PC-3 (cell line): ENCODE measurements at regions not wholly inside any gene's neighbourhood (a gene's known extent, or its start where the extent isn't known, plus 50 kb on each side); places are given as distances from the start of the nearest gene placed in this dataset.

Experiments
- ATAC-seq: fragments of 200-7000 bp; cut with Tn5 transposase; 2 replicates; pipeline ENCODE4 v1.9.1; 2020; ENCODE audit warnings: mild to moderate bottlenecking, moderate library complexity
- BruUV-seq: library from RNA; stranded (reverse); fragments of 400-500 nt; replicated peaks from 2 replicates; lab custom pipeline; 2021; lab: Mats Ljungman, UMichigan
- CTCF ChIA-PET: fragments of 300-600 bp; sonication (Branson Sonifier 250); formaldehyde crosslinking; loops from one replicate; lab custom pipeline; 2022; ENCODE audit warnings: antibody characterized with exemption; lab: Charles Lee
- POLR2A ChIA-PET: fragments of 300-600 bp; sonication (Branson Sonifier 250); formaldehyde crosslinking; loops from one replicate; lab custom pipeline; 2022; ENCODE audit warnings: antibody characterized with exemption; ENCODE audit not compliant: unreplicated experiment; lab: Charles Lee
- DNase-seq: peaks from one replicate; pipeline ENCODE4 v3.0.0-alpha.2; 2015
- H2AFZ ChIP-seq: fragments of 300-600 bp; sonication (generic); 2 replicates; pipeline ENCODE4 v1.6.0; 2016; ENCODE audit warnings: antibody characterized with exemption, low read length
- H3F3A ChIP-seq: fragments of 300-600 bp; sonication (generic); one replicate; pipeline ENCODE4 v1.6.0; 2017; ENCODE audit warnings: antibody characterized with exemption, low read length, control low read depth, mild to moderate bottlenecking; ENCODE audit not compliant: unreplicated experiment
- H3K27ac ChIP-seq: fragments of 300-600 bp; sonication (generic); 2 replicates; pipeline ENCODE4 v1.5.1; 2016; ENCODE audit warnings: mild to moderate bottlenecking, low read length
- H3K27me3 ChIP-seq: fragments of 300-600 bp; sonication (generic); 2 replicates; pipeline ENCODE4 v1.6.1; 2016; ENCODE audit warnings: low read length, mixed read lengths
- H3K36me3 ChIP-seq: fragments of 300-600 bp; sonication (generic); 2 replicates; pipeline ENCODE4 v1.6.1; 2016; ENCODE audit warnings: low read depth, mixed run types, low read length, mixed read lengths
- H3K4me1 ChIP-seq: fragments of 300-600 bp; sonication (generic); 2 replicates; pipeline ENCODE4 v1.5.1; 2016; ENCODE audit warnings: low read length; ENCODE audit not compliant: insufficient read depth
- H3K4me2 ChIP-seq: fragments of 300-600 bp; sonication (generic); 2 replicates; pipeline ENCODE4 v1.6.0; 2016; ENCODE audit warnings: low read length
- H3K4me3 ChIP-seq: fragments of 300-600 bp; sonication (generic); 2 replicates; pipeline ENCODE4 v1.5.1; 2016; ENCODE audit warnings: mild to moderate bottlenecking, low read length, mixed read lengths
- H3K79me2 ChIP-seq: fragments of 300-600 bp; sonication (generic); 2 replicates; pipeline ENCODE4 v1.6.1; 2017; ENCODE audit warnings: low read length, mixed read lengths
- H3K9ac ChIP-seq: fragments of 300-600 bp; sonication (generic); 2 replicates; pipeline ENCODE4 v1.6.0; 2016; ENCODE audit warnings: mild to moderate bottlenecking, low read length
- H3K9me2 ChIP-seq: fragments of 300-600 bp; sonication (generic); replicated peaks from 2 replicates; pipeline ENCODE4 v1.6.1; 2016; ENCODE audit warnings: mixed run types, low read length, mixed read lengths
- H3K9me3 ChIP-seq: fragments of 300-600 bp; sonication (generic); 2 replicates; pipeline ENCODE4 v1.6.1; 2016; ENCODE audit warnings: low read length, mixed read lengths
- H4K20me1 ChIP-seq: fragments of 300-600 bp; sonication (generic); 2 replicates; pipeline ENCODE4 v1.6.1; 2016; ENCODE audit warnings: low read length, mixed read lengths
- CTCF ChIP-seq: fragments of 300-600 bp; sonication (generic); conservative IDR thresholded peaks from 2 replicates; pipeline ENCODE4 v1.5.1; 2017; ENCODE audit warnings: antibody characterized with exemption, low read depth, mild to moderate bottlenecking, low read length
- EZH2 ChIP-seq: fragments of 300-600 bp; sonication (generic); IDR thresholded peaks from one replicate; pipeline ENCODE4 v1.6.1; 2017; ENCODE audit warnings: antibody characterized with exemption, mild to moderate bottlenecking, low read length; ENCODE audit not compliant: unreplicated experiment
- EZH2phosphoT487 ChIP-seq: fragments of 300-600 bp; sonication (generic); IDR thresholded peaks from 2 replicates; pipeline ENCODE4 v1.6.1; 2018; ENCODE audit warnings: mild to moderate bottlenecking, antibody characterized with exemption, low read length, borderline replicate concordance
- intact Hi-C: fragments of 100-400 bp; cut with micrococcal nuclease; formaldehyde crosslinking; loops from 2 replicates; pipeline ENCODE4 v1.9.0; 2023

GRCh38 chr2:217367464-217367863 is 507.6 kb upstream of the TNP1 start:
- H3K4me2 ChIP-seq: peak overlapping the region; percentile 51
- H3K4me1 ChIP-seq: peaks cover 62% of the 10 kb centered on the region
- CTCF ChIA-PET: no interaction called here
- H3K4me3 ChIP-seq: no peak overlapping the region
- H3K27ac ChIP-seq: peak overlapping the region; percentile 94
- DNase-seq (peak; percentile 90), ATAC-seq (peak; percentile 79)
- H3K9ac ChIP-seq: peak overlapping the region; percentile 52
- TF ChIP-seq EZH2phosphoT487: no peak
- TF ChIP-seq EZH2: no peak
- TF ChIP-seq CTCF: no peak
- BruUV-seq: no TSS peak
- intact Hi-C loops: loop anchor here (2.0 to 10.0 kb wide), 7 partner anchors 85 to 670 kb away; partner anchors contain the start of gene IGFBP5
- POLR2A ChIA-PET: interaction anchor here (0.5 to 0.6 kb wide), 2 partner anchors 90 to 136 kb away, joined by 4 to 6 read pairs; no protein-coding TSS in a partner anchor
- H3K27me3 ChIP-seq: no peaks in the 10 kb centered on the region
- H4K20me1 ChIP-seq: no peaks in the 10 kb centered on the region
- H3K79me2 ChIP-seq: no peaks in the 10 kb centered on the region
- no peaks in the 10 kb centered on the region for H3K9me2 ChIP-seq
- peaks cover 10% of the 10 kb centered on the region for H3F3A ChIP-seq
- peak overlapping the region; percentile 60 for H2AFZ ChIP-seq
- H3K9me3 ChIP-seq: no peaks in the 10 kb centered on the region
- H3K36me3 ChIP-seq: no peaks in the 10 kb centered on the region

GRCh38 chr2:217366966-217367365 is 507.1 kb upstream of the TNP1 start:
- intact Hi-C loops: loop anchor here (2.0 to 10.0 kb wide), 7 partner anchors 84 to 670 kb away; partner anchors contain the start of gene IGFBP5
- Histone ChIP-seq H3K79me2 (no peaks in the 10 kb centered on the region), H3K9ac (peak overlapping the region; percentile 52), H3K27ac (peak overlapping the region; percentile 94), H3K9me2 (no peaks in the 10 kb centered on the region), H3K4me3 (no peak overlapping the region), H2AFZ (peak overlapping the region; percentile 60), H3K9me3 (no peaks in the 10 kb centered on the region), H3K4me2 (peak overlapping the region; percentile 51), H3K4me1 (peaks cover 62% of the 10 kb centered on the region), H3K27me3 (no peaks in the 10 kb centered on the region), H4K20me1 (no peaks in the 10 kb centered on the region), H3K36me3 (no peaks in the 10 kb centered on the region), H3F3A (peaks cover 10% of the 10 kb centered on the region)
- CTCF ChIA-PET: no interaction called here
- peak; percentile 84 for DNase-seq
- POLR2A ChIA-PET: no interaction called here
- BruUV-seq: TSS peak; percentile 80
- ATAC-seq: peak; percentile 35
- no peak for TF ChIP-seq EZH2
- TF ChIP-seq EZH2phosphoT487: no peak
- no peak for TF ChIP-seq CTCF

- Histone ChIP-seq H3K9ac (peak overlapping the region; percentile 52; the same call in 1 of the 2 replicates), H3K4me3 (no peak overlapping the region), H3K9me2 (no peaks in the 10 kb centered on the region), H3K4me1 (peaks cover 62% of the 10 kb centered on the region), H3K9me3 (no peaks in the 10 kb centered on the region), H4K20me1 (no peaks in the 10 kb centered on the region), H3K27me3 (no peaks in the 10 kb centered on the region), H3K4me2 (peak overlapping the region; percentile 51), H3F3A (peaks cover 10% of the 10 kb centered on the region), H3K36me3 (no peaks in the 10 kb centered on the region), H3K79me2 (no peaks in the 10 kb centered on the region), H3K27ac (peak overlapping the region; percentile 94), H2AFZ (0 out of 2 replicates have a peak overlapping the region, but pooled peaks have one; percentile 2)
- intact Hi-C loops: loop anchor here (2.0 to 10.0 kb wide), 7 partner anchors 84 to 669 kb away; partner anchors contain the start of gene IGFBP5
- CTCF ChIA-PET: no interaction called here
- TF ChIP-seq EZH2phosphoT487: no peak
- no peak for TF ChIP-seq EZH2
- no peak for TF ChIP-seq CTCF
- BruUV-seq: no TSS peak
- no peak for DNase-seq
- ATAC-seq: no peak
- POLR2A ChIA-PET: no interaction called here
Observed at GRCh38 chr2:217366266-217366895, 506.5 kb upstream of the TNP1 start.
